Superior temporal gyrus (tissue), 1 donor: ENCODE measurements at regions not wholly inside any gene's neighbourhood (a gene's known extent, or its start where the extent isn't known, plus 50 kb on each side); places are given as distances from the start of the nearest gene placed in this dataset.
A peak's percentile ranks its signal among the peaks of the same experiment; 100 is the strongest.

Source experiments
- DNase-seq: peaks from one replicate; pipeline ENCODE4 v3.0.0-alpha.2; 2016; ENCODE audit errors: extremely low spot score

DNA sequence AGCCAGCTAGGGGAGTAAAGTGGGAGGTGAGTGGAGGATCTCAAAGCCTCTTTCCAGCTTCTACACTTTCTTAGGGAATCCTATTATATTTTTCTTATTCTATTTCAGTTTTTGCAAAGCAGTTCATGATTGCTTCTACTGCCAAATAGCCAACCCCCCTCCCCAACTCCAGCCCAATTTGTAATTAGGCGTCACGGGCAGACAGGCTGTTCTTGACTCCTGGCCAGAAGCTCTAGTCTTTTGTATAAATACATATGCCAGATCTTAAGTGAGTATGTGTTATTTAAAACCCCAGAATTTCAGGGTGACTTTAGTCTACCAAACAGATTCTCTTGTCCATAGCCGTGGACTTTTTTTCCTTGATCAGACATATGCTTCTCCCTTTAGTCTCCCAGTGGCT, 255.2 kb downstream of the BUB3 start:
- DNase-seq = no peak

DNA sequence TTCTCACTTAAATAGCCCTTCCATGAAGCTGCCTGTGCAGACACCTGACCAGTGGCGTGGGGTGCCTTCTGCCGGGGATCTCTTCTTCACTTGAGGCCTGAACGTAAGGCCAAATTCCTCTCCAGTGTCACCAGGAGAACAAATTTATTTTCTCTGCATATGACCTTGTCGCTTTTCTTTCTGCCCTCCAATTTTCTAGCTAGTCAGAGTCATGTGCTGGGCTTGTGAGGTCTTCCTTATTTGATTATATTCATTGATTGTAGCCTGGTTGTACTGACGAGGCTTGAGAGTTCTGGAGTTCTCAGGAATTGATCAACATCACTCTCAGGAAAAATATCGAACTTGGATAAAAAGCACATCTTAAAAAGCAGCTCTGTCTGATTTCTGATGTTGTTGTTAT, 255.7 kb downstream of the BUB3 start:
- no peak for DNase-seq

DNA sequence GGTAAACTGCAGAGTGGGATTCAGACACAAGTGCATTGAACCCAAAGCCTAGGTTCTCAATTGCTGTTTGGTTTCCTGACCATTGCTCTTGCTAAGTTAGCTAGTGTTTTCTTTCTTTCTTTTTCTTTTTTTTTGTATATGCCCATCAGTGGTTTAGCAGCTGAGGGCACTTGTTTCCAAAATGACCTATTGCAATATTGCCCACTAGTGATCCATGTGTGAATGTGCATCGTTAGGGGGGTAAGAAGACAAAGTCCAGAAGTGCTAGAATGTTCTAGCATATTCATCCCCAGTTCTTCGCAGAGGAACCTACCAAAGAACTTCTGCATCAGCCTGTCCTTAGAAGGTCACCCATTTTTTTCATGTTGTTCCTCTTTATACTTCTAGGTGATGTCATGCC, 252.8 kb upstream of the GPR26 start:
- DNase-seq = no peak

DNA sequence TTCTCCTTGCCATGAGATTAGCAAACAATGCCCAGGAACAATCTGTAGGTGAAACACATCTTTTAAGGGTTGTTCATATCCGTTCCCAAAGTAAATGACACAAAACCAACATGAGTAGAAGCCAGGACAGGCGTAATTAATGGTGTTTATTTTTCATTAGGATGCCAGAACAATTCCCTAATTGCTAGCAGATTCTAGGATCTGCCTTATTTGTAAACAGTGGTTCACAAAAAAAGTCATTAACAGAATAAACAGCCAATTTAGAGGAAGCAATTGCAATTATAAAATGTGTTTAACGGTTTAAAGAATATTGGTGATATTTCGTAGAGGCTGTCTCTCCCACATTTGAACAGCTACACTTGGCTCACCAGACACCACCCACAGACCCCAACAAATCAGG, 250.6 kb upstream of the GPR26 start:
- no peak for DNase-seq

DNA sequence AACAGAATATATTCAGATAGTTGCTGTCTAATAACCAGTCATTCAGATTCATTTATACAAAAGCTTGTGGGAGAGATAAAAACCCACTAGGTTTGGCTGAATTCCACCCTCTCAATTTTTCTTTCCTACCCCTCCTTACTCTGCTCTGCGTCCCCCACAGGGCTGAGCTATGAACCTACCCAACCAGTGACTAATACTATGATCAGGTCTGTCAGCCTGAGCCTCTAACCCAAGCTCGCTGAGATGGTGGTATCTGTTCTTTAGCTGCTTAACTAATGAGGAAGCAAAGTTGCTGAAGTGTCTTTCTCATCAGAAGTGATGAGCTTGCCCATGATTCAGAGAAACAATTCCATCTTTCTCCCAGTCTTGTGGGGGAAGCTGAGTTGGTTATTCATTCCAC, 248.7 kb upstream of the GPR26 start:
- DNase-seq = no peak

DNA sequence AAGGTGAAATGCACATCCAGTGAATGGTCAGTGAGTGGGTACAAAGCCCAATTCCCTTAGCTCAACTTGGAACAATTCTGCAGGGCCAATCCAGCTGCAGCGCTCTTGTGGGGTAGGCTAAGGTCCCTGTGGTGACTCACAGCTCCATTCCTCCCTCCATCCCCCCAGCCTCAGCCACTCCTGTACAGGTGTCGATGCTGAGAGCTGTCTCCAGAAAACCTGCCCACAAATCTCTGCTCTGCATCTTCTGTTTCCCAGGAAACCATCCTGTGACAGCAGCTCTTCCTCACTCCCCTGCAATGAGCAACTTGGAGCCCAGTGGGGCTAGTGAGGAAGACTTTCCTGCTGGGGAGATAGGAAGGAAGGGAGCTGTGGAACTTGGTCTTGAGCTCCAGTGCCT, 244.7 kb upstream of the GPR26 start:
- DNase-seq = no peak

DNA sequence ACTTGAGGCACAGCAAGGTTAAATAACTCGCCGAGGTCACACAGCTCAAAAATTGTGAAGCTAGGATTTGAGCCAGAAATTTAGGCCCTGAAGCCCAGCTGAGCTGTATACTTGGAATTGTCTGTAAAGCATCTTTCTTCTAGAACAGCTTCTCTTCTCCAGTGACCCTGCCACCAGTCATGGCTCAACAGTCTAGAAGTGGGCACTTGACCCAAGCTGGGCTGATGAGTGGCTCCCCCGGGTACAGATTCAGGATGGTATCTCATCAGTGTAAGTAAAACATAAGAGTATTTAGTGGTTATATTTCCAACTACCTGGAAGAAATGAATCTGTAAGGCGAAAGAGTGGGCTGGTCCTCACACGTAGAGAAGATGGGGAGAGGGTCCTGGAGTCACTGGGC, 243.9 kb upstream of the GPR26 start:
- DNase-seq = no peak

DNA sequence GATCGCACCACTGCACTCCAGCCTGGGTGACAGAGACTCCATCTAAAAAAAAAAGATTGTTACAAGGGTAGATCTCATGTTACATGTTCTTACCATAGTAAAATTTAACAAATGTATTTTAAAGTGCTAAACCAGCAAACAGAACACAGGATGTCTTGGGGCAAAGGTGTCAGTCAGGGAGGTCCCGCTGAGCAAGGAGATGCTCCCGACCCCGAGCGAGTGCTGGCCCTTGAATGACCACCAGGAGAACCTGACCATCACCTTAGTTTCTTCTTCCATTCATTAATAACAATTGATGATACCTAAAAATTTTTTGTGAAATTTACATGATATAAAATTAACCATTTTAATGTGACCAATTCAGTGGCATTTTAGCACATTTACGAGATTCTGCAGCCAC, 241.6 kb upstream of the GPR26 start:
- no peak for DNase-seq

DNA sequence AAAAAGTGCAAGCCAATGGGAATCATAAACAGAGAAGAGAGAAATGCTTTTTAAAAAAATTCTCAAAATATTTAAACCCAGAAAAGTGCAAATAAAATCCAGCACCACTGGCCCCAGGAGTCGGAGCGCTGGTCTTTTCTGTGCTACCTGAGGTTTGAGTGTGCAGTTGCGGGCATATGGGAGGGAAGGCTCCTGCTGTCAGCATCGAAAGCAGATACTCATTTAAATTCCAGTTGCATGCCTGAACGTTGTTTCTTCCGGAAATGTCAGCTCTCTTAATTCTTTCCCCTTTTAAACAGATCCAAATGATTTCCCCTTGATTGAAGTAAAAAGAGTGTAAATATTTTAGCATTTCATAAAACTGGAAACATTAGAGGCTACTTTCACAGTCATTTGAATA, 240.5 kb upstream of the GPR26 start:
- no peak for DNase-seq

DNA sequence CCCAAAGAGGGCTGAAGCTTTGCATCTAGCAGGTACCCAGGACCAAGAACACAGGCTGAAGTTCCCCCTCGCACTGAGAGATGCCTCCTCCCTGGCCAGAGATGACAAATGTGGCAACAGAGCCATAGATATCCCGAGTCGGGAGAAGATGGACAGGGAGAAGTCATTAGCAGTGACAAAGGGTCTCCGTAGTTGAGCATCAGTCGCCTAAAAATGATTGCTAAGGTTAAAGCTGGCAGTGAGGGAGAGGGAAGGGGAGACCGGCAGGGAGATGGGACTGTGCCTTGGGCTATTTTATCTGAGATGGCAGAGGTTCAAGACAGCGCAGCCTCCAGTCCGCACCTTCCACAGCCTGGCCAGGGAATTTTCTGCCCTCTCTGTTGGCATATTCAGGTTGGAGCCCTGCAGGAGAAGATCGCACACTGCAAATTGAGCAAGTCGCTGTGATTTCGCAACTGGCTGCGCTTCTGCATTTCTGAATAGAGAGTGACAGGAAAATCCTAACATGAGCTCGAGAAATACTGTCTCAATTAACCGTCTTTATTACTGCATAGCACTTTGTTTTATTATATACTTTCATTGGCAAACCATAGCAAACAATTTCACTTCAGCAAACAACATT, 238.9 kb upstream of the GPR26 start:
- DNase-seq = no peak

DNA sequence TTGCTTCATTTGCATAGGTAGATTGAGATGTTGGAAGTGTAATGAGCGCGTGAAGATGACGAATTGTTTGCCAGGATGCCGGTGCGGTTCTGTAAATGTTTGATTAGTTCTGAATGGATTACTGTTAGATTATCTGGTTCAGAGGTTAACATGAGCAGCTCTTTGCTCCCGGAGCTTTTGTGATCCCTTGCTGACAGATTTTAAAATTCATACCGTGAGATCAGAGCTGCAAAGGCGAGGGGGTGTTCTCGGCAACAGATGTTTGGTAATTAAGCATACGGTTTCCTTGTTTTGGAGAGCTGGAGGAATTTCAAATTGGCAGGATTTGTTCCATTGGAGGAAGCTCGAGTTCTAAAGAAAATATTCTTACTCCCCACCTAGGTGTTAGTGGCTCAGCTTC, 237.8 kb upstream of the GPR26 start:
- DNase-seq = no peak

DNA sequence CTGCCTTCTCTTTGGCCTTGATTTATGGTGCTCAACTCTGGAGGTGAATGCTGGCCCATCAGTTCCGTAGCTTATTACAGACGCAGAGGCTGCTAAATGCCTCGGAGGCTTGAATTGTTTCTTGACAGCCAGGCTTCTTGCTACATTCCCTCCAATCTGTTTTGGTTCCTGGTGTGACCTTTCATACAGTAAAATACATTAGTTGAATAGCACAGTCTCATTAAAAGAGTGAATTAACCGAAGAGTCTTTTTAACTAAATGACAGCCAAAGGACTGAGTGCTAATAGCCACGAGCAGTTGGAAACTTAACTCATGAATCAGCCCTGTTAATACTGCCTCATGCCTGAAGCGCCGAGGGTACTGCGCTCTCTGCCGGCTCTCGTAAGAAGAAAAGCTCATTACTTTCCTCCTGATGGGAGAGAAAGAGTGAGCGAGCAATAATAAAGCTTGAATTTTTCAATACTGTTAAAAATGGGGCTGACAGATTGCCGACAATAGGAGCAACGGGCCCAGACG, 236.4 kb upstream of the GPR26 start:
- peak; percentile 40 for DNase-seq

DNA sequence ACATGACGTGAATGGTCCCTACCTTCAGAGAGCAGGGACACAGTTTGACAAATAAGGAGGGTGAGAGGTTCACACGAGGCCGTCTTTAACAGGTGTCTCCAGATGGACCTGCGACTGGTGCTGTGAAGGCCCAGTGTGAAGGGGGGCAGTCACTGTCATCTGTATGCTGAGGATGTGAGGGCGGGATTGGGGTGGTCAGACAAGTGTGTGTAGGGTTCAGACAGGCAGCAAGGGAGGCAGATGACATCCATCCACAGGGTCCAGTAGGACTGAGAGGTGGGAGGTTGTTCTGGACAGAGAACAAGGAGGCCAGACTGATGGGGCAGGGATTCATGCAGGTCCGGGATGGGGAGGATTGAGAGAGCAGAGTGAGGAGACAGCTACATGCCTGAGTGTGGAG, 232.6 kb upstream of the GPR26 start:
- DNase-seq = no peak

DNA sequence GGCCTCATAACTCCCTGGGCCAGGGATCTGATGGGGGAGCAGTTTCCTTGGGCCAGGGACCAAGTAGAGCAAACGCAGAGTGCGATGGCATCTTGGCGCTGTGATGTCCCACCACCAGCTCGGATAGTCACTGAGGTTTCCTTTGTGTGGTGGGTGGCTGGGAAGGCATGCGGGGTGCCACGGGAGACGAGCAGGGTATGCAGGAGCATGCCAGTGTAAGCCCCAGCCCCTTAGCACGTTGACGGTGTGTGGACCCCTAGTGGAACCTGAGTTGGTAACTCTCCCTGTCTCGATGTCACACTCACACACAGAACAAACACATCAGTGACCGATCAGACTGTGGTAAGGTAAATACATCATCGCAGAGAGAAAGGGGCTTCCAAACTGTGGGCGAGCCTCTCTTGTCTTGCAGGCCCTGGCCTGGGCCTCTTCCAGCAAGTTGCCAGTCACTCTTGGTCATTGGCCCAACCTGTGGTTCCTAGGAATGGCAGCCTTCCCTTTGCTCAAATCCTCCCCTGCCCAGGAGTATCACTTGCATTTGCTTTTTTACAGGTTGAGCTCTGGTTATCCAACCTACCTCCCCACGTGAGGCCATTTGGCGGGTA, 231.6 kb upstream of the GPR26 start:
- DNase-seq = no peak

DNA sequence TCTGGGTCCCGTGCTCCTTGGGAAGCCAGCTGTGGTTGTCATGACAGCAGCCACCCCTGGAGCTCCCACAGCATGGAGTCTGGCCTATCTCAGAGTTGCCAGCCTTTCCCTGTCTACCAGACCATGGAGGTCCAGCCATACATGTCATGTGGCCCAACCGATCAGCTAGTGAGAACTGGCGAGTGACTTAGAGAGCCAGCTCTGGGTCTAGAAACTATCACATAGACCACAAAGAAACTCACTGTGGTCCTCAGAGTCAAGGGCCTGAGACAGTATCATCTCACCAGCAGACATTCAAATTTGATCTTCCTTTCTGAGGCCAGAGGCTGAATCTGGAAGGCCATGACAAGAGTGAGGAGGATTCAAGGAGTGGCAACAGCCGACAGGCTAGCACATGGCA, 223.3 kb upstream of the GPR26 start:
- DNase-seq = no peak

DNA sequence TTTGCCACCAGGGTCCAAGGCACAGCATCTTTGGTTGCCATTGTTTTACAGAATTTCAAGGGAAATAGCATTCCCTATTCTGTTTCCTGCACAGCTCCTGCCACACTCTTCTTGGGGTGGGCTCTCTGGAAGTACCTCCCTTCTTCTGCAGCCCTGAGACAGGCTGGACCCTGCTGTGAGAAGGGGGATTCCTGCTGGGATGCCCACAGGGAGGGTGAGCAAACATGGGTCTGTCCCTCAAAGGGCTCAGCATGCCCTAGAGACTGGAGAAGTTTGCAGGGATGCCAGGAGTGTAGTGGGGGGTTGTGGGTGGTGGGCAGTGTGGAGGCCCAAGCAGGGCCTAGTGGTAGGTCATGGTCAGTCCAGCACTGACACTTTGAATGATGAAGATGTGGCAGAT, 222.2 kb upstream of the GPR26 start:
- no peak for DNase-seq

DNA sequence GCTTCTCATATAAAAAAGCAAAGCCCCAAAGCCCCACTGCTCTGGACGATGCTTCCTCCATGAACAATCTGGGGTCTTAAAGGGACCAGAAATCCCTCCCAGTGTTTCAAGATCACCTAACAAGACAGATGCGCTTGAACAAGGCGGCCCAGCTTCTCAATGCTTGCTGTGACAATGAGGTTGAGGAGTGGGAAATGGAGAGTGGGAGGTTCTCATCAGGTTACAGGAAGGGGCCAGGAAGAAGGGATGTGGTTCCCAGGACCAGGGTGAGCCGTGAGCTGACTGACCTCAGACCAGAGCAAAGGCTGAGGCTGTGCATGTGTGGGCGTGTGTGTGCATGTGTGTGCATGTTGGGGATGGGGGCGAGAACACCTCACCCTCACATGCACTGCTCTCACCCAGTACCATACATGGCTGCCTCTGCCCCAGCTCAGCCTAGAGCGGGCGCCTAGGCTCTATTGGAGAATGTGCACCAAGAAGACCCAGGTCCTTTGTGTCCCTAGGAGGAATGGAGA, 220.8 kb upstream of the GPR26 start:
- DNase-seq = no peak

DNA sequence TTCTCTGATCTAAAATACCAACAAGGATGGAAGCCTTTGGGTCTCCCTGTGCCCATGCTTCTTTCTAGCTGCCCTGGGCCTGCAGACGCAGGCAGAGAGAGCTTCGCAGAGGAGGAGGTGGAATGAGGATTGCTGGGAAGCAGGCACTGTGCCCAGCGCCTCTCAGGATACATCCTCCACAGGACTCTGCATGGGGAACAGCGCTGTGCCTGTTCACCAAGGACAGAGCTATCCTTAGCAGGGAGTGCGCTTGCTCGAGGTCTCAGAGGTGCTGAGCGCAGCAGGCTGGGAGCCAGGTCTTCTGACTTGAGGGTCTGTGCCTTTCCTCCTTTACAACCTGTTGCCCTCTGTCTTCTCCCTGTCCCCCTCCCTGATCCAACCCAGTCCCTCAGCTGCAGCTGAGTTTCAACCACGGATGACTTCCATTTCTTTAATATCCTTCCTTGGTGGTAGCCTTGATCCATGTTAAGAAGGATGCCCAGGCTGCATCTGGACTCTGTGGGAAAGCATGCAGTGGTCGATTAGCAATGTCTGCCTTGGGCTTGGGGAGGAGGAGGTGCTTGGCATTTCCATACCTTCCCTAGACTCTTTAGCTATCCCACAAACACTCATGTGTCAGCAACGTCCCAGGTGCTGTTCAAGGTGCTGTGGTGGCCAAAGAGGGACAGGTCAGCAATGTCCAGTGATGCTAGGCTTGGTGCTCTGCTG, 219.6 kb upstream of the GPR26 start:
- DNase-seq = no peak

DNA sequence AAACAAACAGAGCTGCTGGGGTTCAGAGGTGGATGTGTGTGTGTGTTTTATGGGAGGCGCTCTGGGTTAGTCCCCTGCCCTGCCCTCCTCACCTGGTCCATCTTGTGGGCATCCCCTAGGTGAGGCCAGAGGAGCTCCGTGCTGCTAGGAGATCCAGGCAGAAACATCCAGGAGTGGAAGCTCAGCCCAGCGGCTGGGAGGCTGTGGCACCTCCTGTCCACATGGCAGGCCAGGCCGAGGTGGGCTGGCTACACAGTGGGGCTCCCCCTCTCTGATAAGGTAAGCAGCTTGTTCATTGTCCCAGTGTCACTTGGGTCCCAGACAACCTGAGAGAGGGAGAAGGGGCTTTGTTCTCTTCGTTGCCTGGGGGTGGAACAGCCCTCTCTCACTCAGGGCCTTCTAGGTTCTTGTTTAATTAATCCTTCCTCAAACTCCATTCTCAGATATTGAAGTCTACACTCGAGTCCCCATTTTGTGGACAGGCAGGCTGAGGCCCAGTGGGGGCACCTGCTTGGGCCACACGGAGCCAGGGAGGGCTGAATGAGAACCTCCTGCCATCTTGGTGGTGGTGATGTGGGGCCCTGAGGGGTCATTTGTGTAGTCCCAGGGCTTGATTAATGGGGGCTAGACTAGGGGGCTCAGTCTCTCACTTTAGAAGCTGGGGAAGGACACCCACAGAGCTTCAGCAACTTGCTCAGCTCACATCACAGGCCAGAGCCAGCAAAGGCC, 216.8 kb upstream of the GPR26 start:
- DNase-seq = no peak

DNA sequence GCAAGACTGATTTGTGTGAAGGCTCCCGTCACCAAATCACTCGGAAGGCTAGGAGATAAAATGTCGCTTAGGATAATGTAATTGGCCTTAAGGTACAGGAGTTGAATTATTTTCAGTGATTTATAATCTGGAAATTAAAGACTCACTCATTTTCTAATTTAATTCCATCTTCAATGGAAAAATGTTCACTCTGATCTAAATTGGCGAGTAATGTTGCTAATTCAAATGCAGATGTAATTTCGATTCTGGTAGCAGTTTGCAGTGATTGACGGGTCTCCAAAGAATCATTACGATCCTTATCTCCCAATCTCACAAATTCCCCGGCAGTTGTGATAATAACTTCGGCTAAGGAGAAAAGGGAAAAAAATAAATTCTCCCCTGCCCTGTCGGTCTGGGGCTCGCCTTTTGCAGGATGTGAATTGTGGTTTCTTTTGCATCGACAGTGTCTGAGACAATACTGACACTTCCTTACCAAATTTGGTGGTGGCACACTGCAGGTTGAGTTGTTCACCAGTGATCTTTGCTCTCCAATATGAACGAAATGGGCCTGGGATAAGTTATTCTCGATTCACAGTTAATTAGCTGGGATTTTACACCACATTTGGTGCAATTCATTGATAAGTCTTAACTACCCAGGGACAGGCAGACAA, 215.1 kb upstream of the GPR26 start:
- no peak for DNase-seq

DNA sequence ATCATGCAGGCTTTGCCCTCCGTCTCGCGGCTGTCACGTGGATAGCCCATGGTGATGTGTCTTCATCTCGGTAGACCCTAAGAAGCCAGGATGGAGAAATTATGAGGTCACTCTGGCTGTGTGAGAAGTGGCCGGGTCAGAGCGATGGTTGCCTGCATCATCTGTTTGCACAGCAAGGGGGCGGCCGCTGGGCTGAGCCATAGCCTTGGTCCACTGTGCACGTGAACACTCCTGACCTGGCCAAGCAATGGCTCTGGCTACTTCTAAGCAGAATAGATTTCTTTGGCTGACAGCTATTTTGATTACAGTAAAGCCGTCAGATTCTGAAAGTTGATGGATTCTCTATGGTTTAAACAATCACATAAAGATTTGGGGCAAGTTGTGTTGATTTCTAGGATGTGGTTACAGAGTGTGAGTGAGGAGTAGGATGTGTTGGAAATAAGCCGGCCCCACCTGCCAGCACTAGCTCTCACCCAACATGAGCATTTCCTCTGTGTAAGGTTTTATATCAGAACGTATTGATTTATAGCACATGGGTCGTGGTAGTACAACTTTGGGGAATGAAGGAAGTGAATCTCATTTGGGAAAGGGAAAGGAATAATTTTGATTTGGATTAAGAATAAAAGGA, 214.4 kb upstream of the GPR26 start:
- DNase-seq = no peak
